Ovary (tissue), 7 donors: ENCODE measurements at regions not wholly inside any gene's neighbourhood (a gene's known extent, or its start where the extent isn't known, plus 50 kb on each side); places are given as distances from the start of the nearest gene placed in this dataset.
"Not testable (repeated sequence)": the region's sequence is repeated elsewhere in the genome, so short reads cannot be mapped to it uniquely, and the experiment has no call there.

ENCODE experiments used
- DNase-seq, 5 donors: peaks; one replicate each; pipeline ENCODE4 v3.0.0-alpha.2; 2019 to 2020
- H3K27ac ChIP-seq, 2 donors: fragments of 200-600 bp; one replicate each; pipeline versions ENCODE4 v1.5.1 to v1.8.0; 2019 to 2022
- H3K27me3 ChIP-seq: fragments of 200-600 bp; one replicate; pipeline ENCODE4 v1.8.0; 2022
- H3K36me3 ChIP-seq: fragments of 200-600 bp; sonication (generic); one replicate; pipeline ENCODE4 v1.5.1; 2019
- H3K4me1 ChIP-seq: one replicate; pipeline ENCODE4 v1.8.1; 2013; ENCODE audit warnings: mild to moderate bottlenecking, moderate library complexity; ENCODE audit not compliant: insufficient read depth
- H3K4me3 ChIP-seq: fragments of 200-600 bp; sonication (generic); one replicate; pipeline ENCODE4 v1.5.1; 2017
- H3K9me3 ChIP-seq, 2 donors: fragments of 200-600 bp in 1 of 2; sonication (generic) in 1 of 2; one replicate each; pipeline versions ENCODE4 v1.5.1 to v1.8.1; 2013 to 2019; ENCODE audit warnings: mild to moderate bottlenecking in 1 of 2, moderate library complexity in 1 of 2
- EP300 ChIP-seq: sonication (generic); formaldehyde crosslinking; IDR thresholded peaks from one replicate; pipeline ENCODE4 v1.6.1; 2017; ENCODE audit warnings: antibody characterized with exemption
- POLR2A ChIP-seq: fragments of 450-650 bp; IDR thresholded peaks from one replicate; pipeline ENCODE4 v1.6.1; 2017; ENCODE audit warnings: antibody characterized with exemption, mild to moderate bottlenecking, moderate library complexity
- WGBS, 3 donors: extraction: QIAGEN DNeasy Blood & Tissue Kit in 1 of 3; methylation state at CpG; one replicate each; pipeline versions ENCODE4 v1.1.5 to v1.1.7; 2013 to 2017; 5-methylcytosine and 5-hydroxymethylcytosine counted together
- intact Hi-C, 4 donors: fragments of 100-400 bp; cut with DNase I; formaldehyde crosslinking; loops; one replicate each; pipeline versions ENCODE4 v1.11.0 to v1.15.1; 2022 to 2023
- TF ChIP-seq, protein P1 (sequence below), 3 donors: fragments of 450-650 bp in 2 of 3; fragments of 200-600 bp in 1 of 3; IDR thresholded peaks; one replicate each; pipeline versions ENCODE4 v1.5.1 to v1.8.0; 2016 to 2022; ENCODE audit warnings: antibody characterized with exemption in 3 of 3, mild to moderate bottlenecking in 1 of 3
- donor health status: DM: no; HTN: no; CAD: no; lungs with moderate emphysema.
- donor health status: DM: no; HTN: no; CAD: no.
- donor health status: Bipolar disorder and iron deficiency.
- donor health status: DM: no; HTN: no; CAD: no.
- donor health status: DM: yes; HTN: yes; CAD: no.

DNA sequence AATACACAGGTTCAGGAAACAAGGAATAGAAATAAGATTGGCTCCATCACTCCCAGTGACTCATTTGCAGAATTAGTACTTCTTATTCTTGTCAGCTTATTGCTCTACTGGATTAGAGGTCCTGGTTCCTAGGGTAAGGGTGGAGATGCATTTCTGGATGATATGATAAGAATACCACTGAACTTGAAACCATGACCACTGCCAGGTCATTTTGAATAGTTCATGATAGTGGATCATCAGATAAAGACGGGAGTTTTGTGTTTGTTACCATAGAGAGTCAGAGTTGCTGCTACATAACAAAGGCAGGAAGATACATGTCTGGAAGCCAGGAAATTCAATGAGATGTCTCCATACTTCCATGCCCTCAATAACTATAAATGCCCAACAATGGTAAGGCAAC, 109.2 kb upstream of the FAT1 start:
- TF ChIP-seq, protein P1, sequence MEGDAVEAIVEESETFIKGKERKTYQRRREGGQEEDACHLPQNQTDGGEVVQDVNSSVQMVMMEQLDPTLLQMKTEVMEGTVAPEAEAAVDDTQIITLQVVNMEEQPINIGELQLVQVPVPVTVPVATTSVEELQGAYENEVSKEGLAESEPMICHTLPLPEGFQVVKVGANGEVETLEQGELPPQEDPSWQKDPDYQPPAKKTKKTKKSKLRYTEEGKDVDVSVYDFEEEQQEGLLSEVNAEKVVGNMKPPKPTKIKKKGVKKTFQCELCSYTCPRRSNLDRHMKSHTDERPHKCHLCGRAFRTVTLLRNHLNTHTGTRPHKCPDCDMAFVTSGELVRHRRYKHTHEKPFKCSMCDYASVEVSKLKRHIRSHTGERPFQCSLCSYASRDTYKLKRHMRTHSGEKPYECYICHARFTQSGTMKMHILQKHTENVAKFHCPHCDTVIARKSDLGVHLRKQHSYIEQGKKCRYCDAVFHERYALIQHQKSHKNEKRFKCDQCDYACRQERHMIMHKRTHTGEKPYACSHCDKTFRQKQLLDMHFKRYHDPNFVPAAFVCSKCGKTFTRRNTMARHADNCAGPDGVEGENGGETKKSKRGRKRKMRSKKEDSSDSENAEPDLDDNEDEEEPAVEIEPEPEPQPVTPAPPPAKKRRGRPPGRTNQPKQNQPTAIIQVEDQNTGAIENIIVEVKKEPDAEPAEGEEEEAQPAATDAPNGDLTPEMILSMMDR (IDR thresholded peaks at IDR 0.05), result no peak
- no peak for TF ChIP-seq EP300
- TF ChIP-seq POLR2A, result no peak
- WGBS, 3 donors, result 48 to 53% (median 52%) methylated on average over 1 of the region's 1 CpG
- intact Hi-C loops, result no loop called here
- H3K27ac ChIP-seq, result no peak overlapping the region
- no peaks in the 10 kb centered on the region for H3K9me3 ChIP-seq
- no peak overlapping the region for H3K4me3 ChIP-seq
- H3K27me3 ChIP-seq, result no peaks in the 10 kb centered on the region
- no peak for DNase-seq
- no peaks in the 10 kb centered on the region for H3K36me3 ChIP-seq
- no peaks in the 10 kb centered on the region for H3K4me1 ChIP-seq

DNA sequence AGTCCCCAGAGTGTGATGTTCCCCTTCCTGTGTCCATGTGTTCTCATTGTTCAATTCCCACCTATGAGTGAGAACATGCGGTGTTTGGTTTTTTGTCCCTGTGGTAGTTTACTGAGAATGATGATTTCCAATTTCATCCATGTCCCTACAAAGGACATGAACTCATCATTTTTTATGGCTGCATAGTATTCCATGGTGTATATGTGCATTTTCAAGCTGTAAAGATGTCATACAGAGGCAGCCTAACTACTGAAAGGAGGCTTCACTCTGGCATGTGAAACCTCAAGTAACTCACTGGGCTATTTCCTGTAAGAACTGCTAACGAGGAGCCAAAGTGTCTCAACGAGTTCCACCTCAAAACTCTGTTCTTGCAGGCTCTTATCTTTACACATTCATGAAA, 113.8 kb upstream of the FAT1 start:
- H3K27ac ChIP-seq, DNase-seq, H3K4me1 ChIP-seq, intact Hi-C loops, H3K36me3 ChIP-seq, H3K4me3 ChIP-seq, H3K9me3 ChIP-seq, H3K27me3 ChIP-seq: not testable (repeated sequence)
- 87 to 88% (median 88%) methylated on average over 3 of the region's 3 CpGs for WGBS, 3 donors

DNA sequence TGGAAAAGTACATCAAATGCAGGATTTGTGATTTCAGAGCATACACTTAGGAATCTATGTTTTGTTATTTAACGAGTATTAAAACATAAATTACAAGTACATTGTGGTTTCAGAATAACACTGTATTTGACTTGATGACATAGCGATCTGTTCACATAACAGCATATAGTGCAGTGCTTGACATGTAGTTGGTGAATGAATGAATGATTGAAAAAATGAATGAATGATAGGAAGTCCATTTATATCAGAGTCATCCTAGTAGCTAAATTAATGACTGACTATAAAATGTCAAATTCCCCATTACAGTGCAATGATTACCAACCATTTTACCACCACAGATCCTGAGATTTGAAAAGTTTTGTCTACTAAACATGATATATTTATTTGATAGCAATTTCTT, 114.6 kb upstream of the FAT1 start:
- DNase-seq, result no peak
- WGBS, 3 donors, result 94 to 95% (median 94%) methylated on average over 2 of the region's 2 CpGs
- TF ChIP-seq, protein P1 (IDR thresholded peaks at IDR 0.05), result no peak
- TF ChIP-seq POLR2A (no peak), EP300 (no peak)
- H3K4me1 ChIP-seq, result peaks cover 1% of the 10 kb centered on the region
- H3K27ac ChIP-seq, result no peak overlapping the region
- H3K9me3 ChIP-seq, result no peaks in the 10 kb centered on the region
- no peaks in the 10 kb centered on the region for H3K36me3 ChIP-seq
- H3K27me3 ChIP-seq, result no peaks in the 10 kb centered on the region
- intact Hi-C loops, result no loop called here
- no peak overlapping the region for H3K4me3 ChIP-seq

DNA sequence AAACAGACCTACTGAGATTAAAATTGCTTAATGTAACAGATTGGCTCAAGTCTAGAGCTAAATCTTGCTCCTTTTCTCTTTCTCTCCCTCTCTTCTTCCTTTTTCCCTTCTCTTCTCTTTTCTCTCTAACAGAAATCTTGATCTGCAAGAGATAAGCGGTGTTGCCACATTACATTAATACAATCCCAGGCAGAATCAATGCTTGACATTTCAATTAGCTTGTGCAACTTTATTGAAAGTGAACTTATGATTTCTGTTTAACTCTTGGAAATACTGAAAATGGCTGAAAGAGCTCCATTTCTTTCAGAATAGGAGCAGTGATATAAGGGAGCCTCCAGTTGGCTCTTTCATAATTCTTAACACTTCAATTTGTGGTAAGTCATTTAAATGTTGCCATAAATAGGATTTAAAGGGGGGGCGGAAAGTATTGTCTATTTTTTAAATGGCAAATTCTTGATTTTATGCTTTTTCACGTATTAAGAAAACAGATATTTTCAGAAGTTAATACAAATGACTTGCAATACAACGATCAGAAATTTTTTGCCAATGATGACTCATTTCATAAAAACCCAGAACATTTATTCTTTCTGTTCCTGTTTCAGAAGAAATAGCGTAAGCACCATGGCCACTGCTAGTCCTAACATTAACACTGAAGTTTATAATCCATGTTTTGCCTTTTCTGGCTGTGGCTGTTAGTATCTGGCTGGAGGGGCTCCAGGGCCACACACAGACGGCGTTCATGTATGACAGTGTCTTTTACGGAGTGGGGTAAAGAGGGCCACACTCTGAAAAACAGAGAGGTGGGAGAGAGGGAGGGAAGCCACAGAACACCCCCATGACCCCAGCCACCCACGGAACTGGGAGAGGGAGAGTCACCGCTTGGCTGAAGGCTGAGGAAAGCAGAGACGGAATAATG, 115.7 kb upstream of the FAT1 start:
- WGBS, 3 donors, result 17 to 24% (median 19%) methylated on average over 11 of the region's 11 CpGs
- Histone ChIP-seq H3K4me1 (peaks cover 4% of the 10 kb centered on the region), H3K36me3 (no peaks in the 10 kb centered on the region), H3K9me3 (no peaks in the 10 kb centered on the region), H3K27ac (peak overlapping the region in 1 of 2 donors; percentile 75), H3K27me3 (no peaks in the 10 kb centered on the region), H3K4me3 (peak overlapping the region; percentile 21)
- intact Hi-C loops, result no loop called here
- DNase-seq, result peak; percentile 33 to 60 (median 43)
- TF ChIP-seq EP300 (no peak), POLR2A (no peak)
- TF ChIP-seq, protein P1 (IDR thresholded peaks at IDR 0.05), result no peak

DNA sequence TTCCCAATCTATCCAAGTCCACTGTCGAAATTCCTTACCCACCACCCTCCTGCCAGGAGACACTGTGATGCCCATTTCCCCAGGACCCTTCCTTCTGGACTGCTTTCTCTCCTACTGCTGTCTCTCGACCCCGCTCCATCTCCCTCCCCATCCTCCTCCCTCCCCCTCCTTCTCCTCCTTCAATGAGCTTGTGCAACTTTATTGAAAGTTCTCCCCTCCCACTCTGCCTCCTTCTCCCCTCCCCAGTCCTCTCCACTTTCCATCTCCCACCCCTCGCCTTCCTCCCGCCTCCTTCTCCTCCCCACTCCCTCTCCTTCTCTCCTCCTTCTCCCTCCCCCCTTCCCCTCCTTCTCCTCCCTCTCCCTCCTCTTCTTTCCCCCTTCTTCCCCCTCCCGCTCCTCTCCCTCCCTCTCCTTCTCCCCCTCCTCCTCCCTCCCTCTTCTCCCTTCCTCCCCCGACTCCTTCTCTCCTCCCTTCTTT, 116.6 kb upstream of the FAT1 start:
- peak; percentile 18 for TF ChIP-seq POLR2A
- TF ChIP-seq, protein P1 (IDR thresholded peaks at IDR 0.05), result no peak
- Histone ChIP-seq H3K27me3 (no peaks in the 10 kb centered on the region), H3K36me3 (no peaks in the 10 kb centered on the region), H3K9me3 (no peaks in the 10 kb centered on the region), H3K27ac (peak overlapping the region in 1 of 2 donors; percentile 75), H3K4me3 (no peak overlapping the region), H3K4me1 (peaks cover 5% of the 10 kb centered on the region)
- intact Hi-C loops, result no loop called here
- DNase-seq, result peak; percentile 22 to 73 (median 49)
- 39 to 47% (median 42%) methylated on average over 5 to 7 of the region's 7 CpGs for WGBS, 3 donors
